ENCODE measurements at regions not wholly inside any gene's neighbourhood (a gene's known extent, or its start where the extent isn't known, plus 50 kb on each side); places are given as distances from the start of the nearest gene placed in this dataset.

DNA sequence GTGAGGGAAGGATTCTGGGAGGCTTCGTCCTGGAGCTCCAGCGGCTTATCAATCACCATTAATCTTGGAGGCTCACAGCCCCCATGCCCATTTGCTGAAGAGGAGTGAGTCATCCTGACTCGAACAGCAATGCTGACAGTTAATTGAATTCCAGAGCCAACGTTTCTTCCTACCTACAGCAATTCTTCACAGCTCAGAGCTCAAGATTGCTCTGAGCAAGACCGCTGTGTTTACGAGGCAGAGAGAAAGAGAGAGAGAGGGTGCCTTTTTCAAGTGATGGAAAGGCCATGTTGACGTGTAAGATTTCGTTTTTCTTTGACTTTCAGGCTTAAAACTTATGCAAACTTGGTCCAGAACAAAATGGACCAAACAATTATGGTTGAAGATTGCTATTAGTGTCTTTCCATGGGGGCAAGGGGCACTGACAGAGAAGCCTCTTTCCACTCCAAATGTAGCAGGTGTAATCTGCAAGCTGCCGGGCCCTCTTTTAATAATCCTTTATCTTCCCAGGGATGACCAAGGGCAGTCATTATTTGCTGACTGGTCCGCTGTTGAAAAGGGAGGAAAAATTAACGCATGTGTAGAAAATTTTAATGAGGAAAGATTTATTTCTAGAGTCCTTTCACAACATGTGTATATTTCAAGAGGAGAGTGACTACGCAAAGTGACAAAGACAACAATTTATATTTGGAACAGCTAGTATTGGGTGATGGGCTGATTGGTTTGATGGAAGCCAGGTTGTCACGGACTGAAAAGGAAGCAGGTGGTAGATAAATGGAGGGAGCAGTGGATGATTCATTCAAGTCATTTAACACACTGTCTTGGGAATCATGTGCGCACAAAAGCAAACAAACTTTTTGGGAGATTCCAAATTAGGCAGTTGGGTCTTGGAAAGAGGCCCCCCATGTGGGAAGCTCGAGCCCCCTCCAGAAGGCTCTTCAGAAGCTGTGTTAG is 136.1 kb upstream of the IRF2BP2 start:
- H3K36me3 Mint-ChIP-seq (ENCODE audit: low read depth) = no peaks in the 10 kb centered on the region
- H3K27ac Mint-ChIP-seq = no peak overlapping the region
- ChIA-PET POLR2A (interaction anchor here (1.2 kb wide), 1 partner anchor 22 kb away, joined by 3 read pairs; no protein-coding TSS in a partner anchor), CTCF (no interaction called here)
- no peak for DNase-seq
- no peaks in the 10 kb centered on the region for H3K4me1 Mint-ChIP-seq (ENCODE audit: low read depth)
- no peak for ATAC-seq
- no peaks in the 10 kb centered on the region for H3K27me3 Mint-ChIP-seq
- no peaks in the 10 kb centered on the region for H3K9me3 Mint-ChIP-seq
- TF ChIP-seq, protein P1, sequence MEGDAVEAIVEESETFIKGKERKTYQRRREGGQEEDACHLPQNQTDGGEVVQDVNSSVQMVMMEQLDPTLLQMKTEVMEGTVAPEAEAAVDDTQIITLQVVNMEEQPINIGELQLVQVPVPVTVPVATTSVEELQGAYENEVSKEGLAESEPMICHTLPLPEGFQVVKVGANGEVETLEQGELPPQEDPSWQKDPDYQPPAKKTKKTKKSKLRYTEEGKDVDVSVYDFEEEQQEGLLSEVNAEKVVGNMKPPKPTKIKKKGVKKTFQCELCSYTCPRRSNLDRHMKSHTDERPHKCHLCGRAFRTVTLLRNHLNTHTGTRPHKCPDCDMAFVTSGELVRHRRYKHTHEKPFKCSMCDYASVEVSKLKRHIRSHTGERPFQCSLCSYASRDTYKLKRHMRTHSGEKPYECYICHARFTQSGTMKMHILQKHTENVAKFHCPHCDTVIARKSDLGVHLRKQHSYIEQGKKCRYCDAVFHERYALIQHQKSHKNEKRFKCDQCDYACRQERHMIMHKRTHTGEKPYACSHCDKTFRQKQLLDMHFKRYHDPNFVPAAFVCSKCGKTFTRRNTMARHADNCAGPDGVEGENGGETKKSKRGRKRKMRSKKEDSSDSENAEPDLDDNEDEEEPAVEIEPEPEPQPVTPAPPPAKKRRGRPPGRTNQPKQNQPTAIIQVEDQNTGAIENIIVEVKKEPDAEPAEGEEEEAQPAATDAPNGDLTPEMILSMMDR (IDR thresholded peaks at IDR 0.05) = no peak
- H3K4me3 Mint-ChIP-seq = no peak overlapping the region
- intact Hi-C loops (cut with micrococcal nuclease) = no loop called here

DNA sequence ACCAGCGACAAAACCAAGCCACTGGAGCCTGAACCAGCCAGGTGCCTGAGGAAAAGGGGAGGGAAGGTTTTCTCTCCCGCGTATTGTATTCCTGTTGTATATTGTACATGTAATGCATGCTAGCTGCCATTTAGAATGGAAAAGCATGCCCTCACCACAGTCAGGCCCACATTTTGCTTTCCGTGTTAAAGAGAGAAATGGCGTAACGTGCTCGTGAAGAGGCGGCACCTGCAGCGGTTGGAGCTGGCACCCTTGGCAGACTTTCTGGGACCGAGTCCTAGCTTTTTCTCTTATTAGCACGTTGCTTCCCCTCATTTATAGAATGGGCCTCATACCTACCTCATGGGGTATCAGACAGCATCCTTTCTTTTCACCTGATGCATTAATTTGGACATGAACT is 135.3 kb upstream of the IRF2BP2 start:
- intact Hi-C loops (cut with micrococcal nuclease) = no loop called here
- H3K27ac Mint-ChIP-seq = no peak overlapping the region
- ChIA-PET CTCF (interaction anchor here (1.2 kb wide), 1 partner anchor 12 kb away, joined by 3 read pairs; no protein-coding TSS in a partner anchor), POLR2A (interaction anchor here (1.2 kb wide), 1 partner anchor 23 kb away, joined by 3 read pairs; no protein-coding TSS in a partner anchor)
- ATAC-seq = no peak
- no peaks in the 10 kb centered on the region for H3K4me1 Mint-ChIP-seq (ENCODE audit: low read depth)
- no peaks in the 10 kb centered on the region for H3K27me3 Mint-ChIP-seq
- no peak overlapping the region for H3K4me3 Mint-ChIP-seq
- no peaks in the 10 kb centered on the region for H3K36me3 Mint-ChIP-seq (ENCODE audit: low read depth)
- no peak for DNase-seq
- no peaks in the 10 kb centered on the region for H3K9me3 Mint-ChIP-seq
- TF ChIP-seq, protein P1 (IDR thresholded peaks at IDR 0.05) = no peak

DNA sequence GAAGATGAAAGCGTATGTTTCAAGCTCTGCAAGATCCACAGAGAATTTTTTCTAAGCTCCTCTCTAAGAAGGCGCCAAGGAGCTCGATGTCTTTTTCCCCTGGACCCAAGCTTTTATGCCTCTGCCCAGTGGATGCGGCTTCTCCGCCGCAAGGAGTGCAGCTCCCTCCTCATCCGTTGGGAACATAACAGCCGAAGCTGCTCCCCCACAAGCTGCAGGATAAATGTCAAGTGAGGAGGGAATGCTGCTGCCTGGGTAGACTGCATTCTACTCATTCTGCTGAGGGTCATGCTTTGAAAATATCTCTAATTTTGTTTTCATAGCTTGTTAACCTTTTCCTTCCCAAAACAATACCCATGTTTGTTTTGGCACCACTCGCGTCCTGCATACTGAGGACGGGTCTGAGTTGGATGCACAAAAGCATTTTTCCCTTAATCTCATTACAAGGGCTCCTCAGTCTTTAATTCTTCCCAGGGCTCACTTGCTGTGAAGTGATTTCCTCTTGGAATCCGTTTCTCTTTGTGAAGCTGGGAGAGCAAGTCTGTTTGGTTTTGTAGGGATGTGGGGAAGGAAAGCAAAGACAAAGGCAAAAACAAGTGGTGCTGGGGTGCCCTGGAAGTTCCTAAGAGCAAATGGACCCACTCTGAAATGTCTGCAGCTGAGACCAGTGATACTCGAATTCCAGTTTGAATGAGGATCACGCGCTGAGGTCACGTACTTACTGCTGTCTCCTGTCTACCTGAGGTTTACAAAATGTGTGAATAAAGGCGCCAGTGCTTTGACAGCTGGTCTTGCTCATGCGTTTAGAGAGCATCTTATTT is 134.0 kb upstream of the IRF2BP2 start:
- Mint-ChIP-seq H3K4me3 (no peak overlapping the region), H3K36me3 (ENCODE audit: low read depth) (no peaks in the 10 kb centered on the region), H3K27me3 (no peaks in the 10 kb centered on the region), H3K4me1 (ENCODE audit: low read depth) (no peaks in the 10 kb centered on the region), H3K27ac (no peak overlapping the region), H3K9me3 (no peaks in the 10 kb centered on the region)
- ChIA-PET POLR2A (no interaction called here), CTCF (interaction anchor here (1.0 to 1.2 kb wide), 3 partner anchors 12 to 27 kb away, joined by 3 read pairs; no protein-coding TSS in a partner anchor)
- no peak for ATAC-seq
- TF ChIP-seq, protein P1 (IDR thresholded peaks at IDR 0.05) = no peak
- DNase-seq = no peak
- intact Hi-C loops (cut with micrococcal nuclease) = no loop called here

DNA sequence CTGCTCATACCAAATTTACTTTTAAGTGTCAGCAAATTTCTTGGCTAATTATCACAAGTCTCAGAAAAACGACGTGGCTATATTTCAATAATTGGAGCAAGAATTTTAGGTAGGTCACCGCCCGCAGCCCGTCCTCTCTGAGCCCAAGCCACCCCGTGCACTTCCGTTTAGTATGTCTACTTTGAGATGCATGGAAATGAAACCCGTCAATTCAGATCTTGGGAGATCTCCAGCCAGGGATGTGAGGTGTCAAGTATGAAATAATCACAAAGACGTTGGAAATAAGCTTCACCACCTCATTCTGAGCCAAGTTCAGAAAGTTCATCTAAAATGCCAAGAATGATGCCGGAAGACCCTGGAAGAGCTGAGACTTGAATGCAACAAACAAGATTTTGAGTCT is 132.6 kb upstream of the IRF2BP2 start:
- no peak for ATAC-seq
- Mint-ChIP-seq H3K4me1 (ENCODE audit: low read depth) (peaks cover 1% of the 10 kb centered on the region), H3K36me3 (ENCODE audit: low read depth) (no peaks in the 10 kb centered on the region), H3K4me3 (no peak overlapping the region), H3K27ac (no peak overlapping the region), H3K9me3 (no peaks in the 10 kb centered on the region), H3K27me3 (no peaks in the 10 kb centered on the region)
- intact Hi-C loops (cut with micrococcal nuclease) = no loop called here
- POLR2A ChIA-PET = no interaction called here
- TF ChIP-seq, protein P1 (IDR thresholded peaks at IDR 0.05) = no peak
- CTCF ChIA-PET = interaction anchor here (1.2 kb wide), 1 partner anchor 14 kb away, joined by 3 read pairs; no protein-coding TSS in a partner anchor
- DNase-seq = no peak

All from activated CD8-positive, alpha-beta T cell treated with anti-CD3 and anti-CD28 coated beads for 36 hours (primary cell).